LNCaP clone FGC (cell line): ENCODE measurements at regions not wholly inside any gene's neighbourhood (a gene's known extent, or its start where the extent isn't known, plus 50 kb on each side); places are given as distances from the start of the nearest gene placed in this dataset.

ENCODE experiments used
- DNase-seq: peaks from one replicate; pipeline ENCODE4 v3.0.0-alpha.2; 2011; ENCODE audit warnings: low read depth
- H3K4me3 ChIP-seq: 2 replicates; pipeline ENCODE4 v1.5.1; 2011; ENCODE audit warnings: mild to moderate bottlenecking, low read depth, low read length, control low read depth
- TF ChIP-seq, protein P1 (sequence below): IDR thresholded peaks from 2 replicates; pipeline ENCODE4 v1.5.1; 2012; ENCODE audit warnings: mild to moderate bottlenecking; ENCODE audit not compliant: control insufficient read depth, insufficient read depth; ENCODE audit errors: extremely low read depth

DNA sequence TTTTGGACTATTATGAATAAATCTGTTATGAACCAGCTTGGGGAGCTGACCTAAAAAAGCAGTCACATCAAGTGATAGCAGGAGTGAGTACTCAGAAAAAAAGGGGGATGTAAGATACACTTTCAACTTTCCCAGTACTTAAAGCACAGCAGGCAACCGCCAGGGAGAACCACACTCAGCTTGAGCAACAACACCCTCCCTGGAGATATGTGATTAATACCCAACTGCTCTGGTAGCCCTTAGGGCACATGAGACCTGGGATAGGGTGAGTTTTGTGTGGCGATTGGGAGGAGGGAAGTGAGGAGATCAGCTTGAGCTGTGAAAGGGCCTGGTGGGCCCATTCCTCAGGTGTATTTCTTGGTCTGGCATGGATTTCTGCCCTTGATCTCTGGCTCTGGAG, 220.3 kb upstream of the SFRP2 start:
- TF ChIP-seq, protein P1, sequence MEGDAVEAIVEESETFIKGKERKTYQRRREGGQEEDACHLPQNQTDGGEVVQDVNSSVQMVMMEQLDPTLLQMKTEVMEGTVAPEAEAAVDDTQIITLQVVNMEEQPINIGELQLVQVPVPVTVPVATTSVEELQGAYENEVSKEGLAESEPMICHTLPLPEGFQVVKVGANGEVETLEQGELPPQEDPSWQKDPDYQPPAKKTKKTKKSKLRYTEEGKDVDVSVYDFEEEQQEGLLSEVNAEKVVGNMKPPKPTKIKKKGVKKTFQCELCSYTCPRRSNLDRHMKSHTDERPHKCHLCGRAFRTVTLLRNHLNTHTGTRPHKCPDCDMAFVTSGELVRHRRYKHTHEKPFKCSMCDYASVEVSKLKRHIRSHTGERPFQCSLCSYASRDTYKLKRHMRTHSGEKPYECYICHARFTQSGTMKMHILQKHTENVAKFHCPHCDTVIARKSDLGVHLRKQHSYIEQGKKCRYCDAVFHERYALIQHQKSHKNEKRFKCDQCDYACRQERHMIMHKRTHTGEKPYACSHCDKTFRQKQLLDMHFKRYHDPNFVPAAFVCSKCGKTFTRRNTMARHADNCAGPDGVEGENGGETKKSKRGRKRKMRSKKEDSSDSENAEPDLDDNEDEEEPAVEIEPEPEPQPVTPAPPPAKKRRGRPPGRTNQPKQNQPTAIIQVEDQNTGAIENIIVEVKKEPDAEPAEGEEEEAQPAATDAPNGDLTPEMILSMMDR = no peak
- H3K4me3 ChIP-seq = no peak overlapping the region
- no peak for DNase-seq

DNA sequence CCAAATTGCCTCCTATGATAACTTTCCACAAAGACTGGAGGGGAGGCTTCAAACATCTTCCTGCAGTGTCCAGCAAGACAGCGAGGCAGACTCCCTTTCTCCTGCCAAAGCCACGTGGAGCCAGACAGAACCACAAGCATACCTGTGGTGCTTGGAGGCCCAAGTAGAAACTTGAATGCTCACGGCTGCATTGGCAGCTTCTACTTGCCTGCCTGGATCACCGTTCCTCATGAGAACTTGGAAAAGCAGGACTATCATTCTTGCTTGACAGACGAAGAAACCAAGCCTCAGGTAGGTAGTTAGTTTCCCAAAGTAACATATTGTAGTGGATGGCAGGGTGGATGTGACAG, 216.3 kb upstream of the SFRP2 start:
- no peak overlapping the region for H3K4me3 ChIP-seq
- DNase-seq = no peak
- TF ChIP-seq, protein P1 = no peak

DNA sequence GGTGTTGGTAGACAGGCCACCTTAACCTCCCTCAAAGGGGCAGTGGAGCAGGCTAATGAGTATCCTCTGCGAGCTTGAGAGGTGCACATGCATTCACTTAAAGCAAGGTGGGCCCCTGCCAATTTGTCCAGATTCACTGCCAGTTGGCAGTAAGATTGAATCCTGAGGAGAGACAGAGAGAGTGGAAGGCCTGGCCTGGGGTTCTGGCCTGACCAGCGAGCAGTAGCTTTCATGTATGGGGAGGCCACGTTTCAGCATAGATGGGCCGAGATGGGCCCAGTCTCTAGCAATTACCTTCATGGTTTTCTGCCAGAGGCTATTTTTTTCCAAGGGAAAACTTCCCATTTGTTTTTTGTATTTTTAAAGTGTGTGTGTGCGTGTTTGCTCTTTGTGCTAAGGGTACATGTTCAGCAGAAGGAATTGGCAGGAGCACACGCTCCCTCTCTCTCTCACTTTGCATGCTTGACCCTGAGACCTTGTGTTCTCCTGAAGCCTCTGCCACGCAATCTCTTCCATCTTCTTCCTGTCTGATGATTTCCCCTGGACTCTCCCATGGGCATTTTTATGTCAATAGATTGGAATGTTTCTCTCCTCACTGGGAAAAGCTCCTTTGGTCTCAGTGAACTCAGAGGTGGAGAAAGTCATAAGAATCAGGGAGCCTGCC, 215.8 kb upstream of the SFRP2 start:
- H3K4me3 ChIP-seq = no peak overlapping the region
- TF ChIP-seq, protein P1 = no peak
- no peak for DNase-seq

DNA sequence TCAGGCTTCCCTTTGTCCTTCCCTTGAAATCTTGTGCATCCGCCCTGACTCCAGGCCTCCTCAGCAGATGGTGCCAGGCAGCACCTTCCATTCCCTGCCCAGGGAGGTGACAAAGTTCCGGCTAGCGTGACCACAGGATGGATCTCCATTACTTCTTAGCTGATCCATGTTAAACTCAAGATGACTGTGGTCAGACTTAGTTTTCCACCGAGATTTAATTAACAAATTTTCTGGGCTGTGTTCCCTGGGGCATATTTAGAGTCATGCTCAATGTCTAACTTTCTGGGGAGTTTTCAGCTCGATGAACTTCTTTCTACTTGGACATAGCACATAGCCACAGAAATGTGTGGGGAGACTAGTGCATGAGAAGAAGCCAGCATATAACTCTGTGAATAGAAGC, 215.1 kb upstream of the SFRP2 start:
- TF ChIP-seq, protein P1 = no peak
- no peak overlapping the region for H3K4me3 ChIP-seq
- DNase-seq = no peak

DNA sequence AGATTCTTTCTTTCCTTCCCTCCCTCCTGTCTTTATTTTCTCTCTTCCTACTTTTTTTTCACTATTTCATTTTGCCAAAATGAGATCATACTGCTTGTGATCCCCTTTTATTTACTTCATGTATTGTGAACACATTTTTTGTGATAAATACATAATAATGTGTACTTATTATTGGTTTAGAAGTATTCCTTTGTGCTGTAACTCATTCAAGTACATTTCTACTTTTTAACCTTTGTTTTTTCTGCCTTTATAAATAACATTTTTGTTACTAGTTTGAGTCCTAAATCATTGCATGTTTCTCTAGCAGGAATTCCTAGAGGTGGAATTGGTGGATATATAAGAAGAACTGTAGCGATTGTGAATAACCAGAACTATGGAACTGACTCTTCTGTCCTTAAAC, 214.5 kb upstream of the SFRP2 start:
- no peak for DNase-seq
- TF ChIP-seq, protein P1 = no peak
- H3K4me3 ChIP-seq = no peak overlapping the region

DNA sequence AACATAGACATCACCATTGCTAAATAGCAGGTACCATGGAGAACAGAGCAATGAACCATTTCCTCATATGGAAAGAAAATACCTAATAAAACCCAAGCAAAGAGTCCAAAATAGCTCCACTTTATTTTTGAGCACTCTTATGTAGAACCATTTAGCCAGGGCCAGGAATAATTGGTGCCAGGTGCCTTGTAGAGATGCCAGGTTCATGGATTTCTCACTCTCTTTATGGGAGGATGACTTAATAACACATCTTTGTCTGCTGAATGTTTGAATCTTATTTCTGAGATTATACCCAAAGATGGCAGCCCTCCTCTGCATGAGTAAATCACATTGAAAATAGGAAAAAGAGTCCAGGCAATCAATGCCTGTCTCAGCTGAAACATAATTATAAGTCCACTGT, 212.3 kb upstream of the SFRP2 start:
- DNase-seq = no peak
- TF ChIP-seq, protein P1 = no peak
- H3K4me3 ChIP-seq = no peak overlapping the region

DNA sequence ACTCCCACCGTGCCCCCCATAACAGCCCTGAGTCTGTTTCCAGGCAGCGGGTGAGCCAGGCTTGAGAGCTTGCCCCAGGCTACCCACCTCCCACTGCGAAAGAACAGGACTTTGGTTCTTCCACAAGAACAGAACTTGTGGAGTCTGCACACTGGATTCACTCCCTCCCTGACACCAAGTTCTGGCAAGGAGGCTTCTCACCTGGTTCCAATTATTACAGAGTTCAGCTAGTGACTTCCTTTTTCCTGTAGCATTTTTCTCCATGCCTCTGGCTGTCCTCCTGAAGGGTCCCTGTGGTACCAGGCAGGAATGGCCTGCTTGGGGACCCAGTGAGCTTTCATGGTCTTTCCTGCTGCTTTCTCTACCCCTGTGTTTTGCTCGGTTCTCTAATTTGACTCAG, 208.6 kb upstream of the SFRP2 start:
- no peak for DNase-seq
- TF ChIP-seq, protein P1 = no peak
- no peak overlapping the region for H3K4me3 ChIP-seq
